ENCODE measurements at regions not wholly inside any gene's neighbourhood (a gene's known extent, or its start where the extent isn't known, plus 50 kb on each side); places are given as distances from the start of the nearest gene placed in this dataset.

DNA sequence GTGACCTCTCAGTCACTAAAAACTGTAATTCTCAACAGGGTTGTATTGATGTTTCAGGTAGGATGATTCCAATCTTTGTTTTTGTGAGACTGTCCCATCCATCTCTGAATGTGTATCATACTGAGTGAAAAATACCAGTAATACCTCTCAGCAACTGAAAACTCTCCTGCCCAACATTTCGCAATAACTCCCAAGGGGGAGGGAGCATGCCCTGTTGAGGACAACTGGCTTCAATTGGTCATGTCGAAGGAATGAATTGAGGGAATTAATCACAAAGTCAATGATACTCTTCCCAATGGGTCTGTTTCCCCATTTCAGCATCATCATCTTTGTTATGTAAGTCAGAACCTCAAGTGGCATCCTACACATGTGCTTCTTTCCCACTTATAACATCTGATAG is 102.4 kb upstream of the E2F7 start:
- ATAC-seq: no peak
- 82 to 96% (median 84%) methylated on average over 2 of the region's 2 CpGs for WGBS, 3 donors
- intact Hi-C loops (cut with DNase I): no loop called here

GRCh38 chr12:77166696-77167095 is 101.3 kb upstream of the E2F7 start:
- H3K27me3 ChIP-seq (ENCODE audit: insufficient read depth in 3 of 3, low read length in 2 of 3): no peaks in the 10 kb centered on the region
- no peaks in the 10 kb centered on the region for H3K4me1 ChIP-seq
- intact Hi-C loops (cut with DNase I): no loop called here
- H3K4me3 ChIP-seq: no peak overlapping the region
- ATAC-seq (no peak), DNase-seq (no peak)
- no peaks in the 10 kb centered on the region for H3K36me3 ChIP-seq (ENCODE audit: insufficient read depth in 1 of 2, low read depth in 1 of 2)
- H3K27ac ChIP-seq: no peak overlapping the region
- no peaks in the 10 kb centered on the region for H3K9me3 ChIP-seq
- 81 to 85% (median 81%) methylated on average over 2 of the region's 2 CpGs for WGBS, 3 donors
- no peak for TF ChIP-seq CTCF (IDR thresholded peaks at IDR 0.05)

More for the DNA sequence above, 102.4 kb upstream of the E2F7 start:
- H3K27ac ChIP-seq: no peak overlapping the region
- H3K4me1 ChIP-seq: no peaks in the 10 kb centered on the region
- DNase-seq: no peak
- no peak for TF ChIP-seq CTCF (IDR thresholded peaks at IDR 0.05)
- H3K27me3 ChIP-seq (ENCODE audit: insufficient read depth in 3 of 3, low read length in 2 of 3): no peaks in the 10 kb centered on the region
- no peaks in the 10 kb centered on the region for H3K9me3 ChIP-seq
- H3K36me3 ChIP-seq (ENCODE audit: insufficient read depth in 1 of 2, low read depth in 1 of 2): no peaks in the 10 kb centered on the region
- no peak overlapping the region for H3K4me3 ChIP-seq

- 67 to 76% (median 75%) methylated on average over 3 of the region's 3 CpGs for WGBS, 3 donors
- DNase-seq (no peak), ATAC-seq (no peak)
- Histone ChIP-seq H3K4me3 (no peak overlapping the region), H3K27ac (no peak overlapping the region), H3K27me3 (ENCODE audit: insufficient read depth in 3 of 3, low read length in 2 of 3) (no peaks in the 10 kb centered on the region), H3K36me3 (ENCODE audit: insufficient read depth in 1 of 2, low read depth in 1 of 2) (no peaks in the 10 kb centered on the region), H3K4me1 (no peaks in the 10 kb centered on the region), H3K9me3 (no peaks in the 10 kb centered on the region)
- intact Hi-C loops (cut with DNase I): loop anchor here in 1 of 2 donors (1.0 kb wide), 1 partner anchor 27 kb away; no protein-coding TSS in a partner anchor
- TF ChIP-seq CTCF (IDR thresholded peaks at IDR 0.05): no peak
Observed at GRCh38 chr12:77163074-77164038, 98.0 kb upstream of the E2F7 start.

GRCh38 chr12:77161944-77162343 is 96.6 kb upstream of the E2F7 start:
- Histone ChIP-seq H3K27ac (no peak overlapping the region), H3K36me3 (ENCODE audit: insufficient read depth in 1 of 2, low read depth in 1 of 2) (no peaks in the 10 kb centered on the region), H3K4me3 (no peak overlapping the region), H3K9me3 (no peaks in the 10 kb centered on the region), H3K4me1 (no peaks in the 10 kb centered on the region), H3K27me3 (ENCODE audit: insufficient read depth in 3 of 3, low read length in 2 of 3) (no peaks in the 10 kb centered on the region)
- DNase-seq: no peak
- TF ChIP-seq CTCF (IDR thresholded peaks at IDR 0.05): no peak
- 14 to 24% (median 15%) methylated on average over 2 of the region's 2 CpGs for WGBS, 3 donors
- intact Hi-C loops (cut with DNase I): no loop called here
- no peak for ATAC-seq

All from psoas muscle (tissue), 7 donors.